NT2/D1 (cell line): ENCODE measurements at regions not wholly inside any gene's neighbourhood (a gene's known extent, or its start where the extent isn't known, plus 50 kb on each side); places are given as distances from the start of the nearest gene placed in this dataset.
A peak's percentile ranks its signal among the peaks of the same experiment; 100 is the strongest.

Experiments used
- DNase-seq: peaks from one replicate; pipeline ENCODE4 v3.0.0-alpha.2; 2011; ENCODE audit warnings: low read depth, low spot score
- H3K27me3 ChIP-seq: 2 replicates; pipeline ENCODE4 v1.6.0; 2011; ENCODE audit warnings: mild to moderate bottlenecking; ENCODE audit not compliant: insufficient read length, insufficient read depth
- H3K36me3 ChIP-seq: 2 replicates; pipeline ENCODE4 v1.6.1; 2011; ENCODE audit warnings: mild to moderate bottlenecking, low read length, mixed read lengths; ENCODE audit not compliant: insufficient read depth, insufficient read length
- H3K4me1 ChIP-seq: 2 replicates; pipeline ENCODE4 v1.5.1; 2011; ENCODE audit not compliant: insufficient read depth, insufficient read length
- H3K4me3 ChIP-seq: 2 replicates; pipeline ENCODE4 v1.5.1; 2011; ENCODE audit warnings: low read depth; ENCODE audit not compliant: insufficient read length
- H3K9ac ChIP-seq: 2 replicates; pipeline ENCODE4 v1.6.0; 2011; ENCODE audit warnings: low read depth; ENCODE audit not compliant: insufficient read length
- H3K9me3 ChIP-seq: 2 replicates; pipeline ENCODE4 v1.5.1; 2011; ENCODE audit warnings: mild to moderate bottlenecking, low read length; ENCODE audit not compliant: insufficient read depth
- SUZ12 ChIP-seq: IDR thresholded peaks from 2 replicates; pipeline ENCODE4 v1.6.1; 2011; ENCODE audit not compliant: insufficient read length, insufficient read depth; ENCODE audit errors: extremely low read depth
- YY1 ChIP-seq: IDR thresholded peaks from 2 replicates; pipeline ENCODE4 v1.6.1; 2011; ENCODE audit not compliant: insufficient read length, insufficient read depth
- ZNF274 ChIP-seq: IDR thresholded peaks from 2 replicates; pipeline ENCODE4 v1.6.1; 2011; ENCODE audit warnings: mild to moderate bottlenecking, low read depth, low read length

DNA sequence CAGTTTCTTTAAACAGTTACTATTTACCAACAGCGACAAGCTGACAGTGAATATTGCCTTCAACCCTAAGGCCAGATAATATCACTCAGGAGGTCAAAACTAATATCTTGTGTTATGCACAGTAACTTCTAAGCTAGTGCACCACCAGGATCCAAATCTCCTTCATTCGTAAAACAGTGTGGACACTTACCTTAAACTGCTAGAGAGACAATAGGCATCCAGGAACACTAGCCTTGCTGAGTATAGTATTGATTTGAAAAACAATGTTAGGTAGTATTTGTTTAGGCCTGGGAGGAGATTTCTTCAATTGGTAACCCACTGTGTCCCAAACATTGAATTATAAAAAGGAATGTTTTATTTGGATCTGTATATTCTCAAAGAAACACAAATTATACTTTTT is 707.9 kb upstream of the UBE2E2 start:
- Histone ChIP-seq H3K9me3 (no peaks in the 10 kb centered on the region), H3K4me3 (no peak overlapping the region)
- DNase-seq: peak; percentile 36

DNA sequence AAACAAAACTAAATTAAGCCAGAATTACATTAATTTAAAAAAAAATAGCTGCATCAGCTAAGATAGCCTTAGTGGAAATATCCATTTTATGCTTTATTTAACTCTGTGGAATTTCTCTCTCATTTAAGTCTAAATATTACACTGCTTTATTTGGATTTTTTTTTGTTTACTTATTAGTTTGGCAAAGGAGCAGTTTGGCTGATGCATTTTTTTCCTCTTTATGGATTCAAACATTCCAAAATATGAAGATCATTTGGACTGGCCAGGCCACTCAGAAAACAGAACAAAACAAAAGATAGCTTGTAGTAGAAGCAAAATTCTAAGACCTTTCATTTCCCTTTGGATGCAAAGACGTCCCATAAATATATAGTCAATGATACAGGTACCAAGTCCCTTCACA is 707.3 kb upstream of the UBE2E2 start:
- no peaks in the 10 kb centered on the region for H3K9me3 ChIP-seq
- H3K4me3 ChIP-seq: no peak overlapping the region
- H3K4me1 ChIP-seq: no peaks in the 10 kb centered on the region
- H3K36me3 ChIP-seq: no peaks in the 10 kb centered on the region
- no peak overlapping the region for H3K9ac ChIP-seq
- TF ChIP-seq SUZ12 (no peak), ZNF274 (no peak), YY1 (no peak)
- H3K27me3 ChIP-seq: no peaks in the 10 kb centered on the region
- DNase-seq: no peak

More for the DNA sequence above, 707.9 kb upstream of the UBE2E2 start:
- H3K36me3 ChIP-seq: no peaks in the 10 kb centered on the region
- no peak overlapping the region for H3K9ac ChIP-seq
- TF ChIP-seq ZNF274 (no peak), SUZ12 (no peak), YY1 (no peak)
- H3K27me3 ChIP-seq: no peaks in the 10 kb centered on the region
- H3K4me1 ChIP-seq: no peaks in the 10 kb centered on the region

DNA sequence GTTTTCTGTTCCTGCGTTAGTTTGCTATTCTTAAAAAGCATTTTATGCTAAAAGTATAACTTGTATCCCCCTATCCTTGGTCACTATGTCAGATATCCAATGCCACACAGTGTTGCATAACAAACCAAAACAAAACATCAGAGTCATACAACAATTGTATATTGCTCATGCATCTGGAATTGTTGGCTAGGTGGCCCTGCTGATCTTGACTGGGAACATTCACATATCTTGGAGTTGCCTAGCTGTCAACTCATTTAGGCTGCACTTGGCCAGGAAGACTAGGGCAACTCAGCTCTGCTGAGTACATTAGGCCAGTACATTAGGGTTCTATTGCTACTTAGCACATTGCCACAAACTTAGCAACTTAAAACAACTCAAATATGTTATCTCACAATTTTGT is 706.5 kb upstream of the UBE2E2 start:
- TF ChIP-seq YY1 (no peak), ZNF274 (no peak), SUZ12 (no peak)
- Histone ChIP-seq H3K27me3 (no peaks in the 10 kb centered on the region), H3K9me3 (no peaks in the 10 kb centered on the region), H3K4me1 (no peaks in the 10 kb centered on the region), H3K9ac (no peak overlapping the region), H3K4me3 (no peak overlapping the region), H3K36me3 (no peaks in the 10 kb centered on the region)
- DNase-seq: no peak

DNA sequence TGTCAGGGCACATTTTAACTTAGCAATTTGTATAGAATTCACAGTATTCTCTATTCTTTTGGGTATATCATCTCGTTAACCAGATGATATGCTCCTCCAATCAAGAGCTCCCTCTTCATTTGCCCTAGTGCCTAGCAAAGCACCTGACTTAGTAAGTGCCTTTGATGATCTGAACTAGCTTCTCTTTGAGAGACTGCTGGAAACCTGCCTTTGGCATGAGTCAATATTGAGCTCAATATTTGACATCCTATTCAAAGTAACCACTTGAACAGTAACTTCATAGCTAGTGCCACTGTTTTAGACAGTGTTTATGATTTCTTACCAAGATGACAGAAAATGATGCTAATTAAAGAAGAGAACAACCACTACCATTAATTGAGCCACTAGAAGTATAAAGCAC is 696.3 kb upstream of the UBE2E2 start:
- H3K4me1 ChIP-seq: no peaks in the 10 kb centered on the region
- no peak for DNase-seq
- H3K36me3 ChIP-seq: no peaks in the 10 kb centered on the region
- no peaks in the 10 kb centered on the region for H3K27me3 ChIP-seq
- no peak overlapping the region for H3K9ac ChIP-seq
- H3K4me3 ChIP-seq: no peak overlapping the region
- no peaks in the 10 kb centered on the region for H3K9me3 ChIP-seq
- no peak for TF ChIP-seq SUZ12
- no peak for TF ChIP-seq ZNF274
- TF ChIP-seq YY1: no peak

DNA sequence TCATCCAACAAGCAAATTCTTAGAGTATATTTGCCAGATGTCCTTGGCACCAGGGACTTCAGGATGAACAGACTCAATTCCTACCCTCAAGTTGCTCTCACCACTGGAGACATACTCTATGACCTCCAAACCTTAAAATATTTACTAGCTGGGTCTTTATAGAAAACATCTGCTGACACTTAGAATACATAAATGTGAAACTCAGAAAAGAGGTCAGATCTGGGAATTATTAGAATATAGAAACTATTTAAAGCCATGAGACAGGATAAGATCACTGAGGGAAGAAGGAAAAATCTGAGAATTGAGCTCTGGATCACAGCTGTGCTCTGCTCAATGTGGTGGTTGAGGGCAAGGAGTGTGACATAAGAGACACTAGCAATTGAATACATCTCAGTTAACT is 695.4 kb upstream of the UBE2E2 start:
- TF ChIP-seq ZNF274 (no peak), YY1 (no peak), SUZ12 (no peak)
- no peaks in the 10 kb centered on the region for H3K36me3 ChIP-seq
- no peaks in the 10 kb centered on the region for H3K27me3 ChIP-seq
- no peak for DNase-seq
- H3K9ac ChIP-seq: no peak overlapping the region
- H3K4me1 ChIP-seq: no peaks in the 10 kb centered on the region
- H3K4me3 ChIP-seq: no peak overlapping the region
- H3K9me3 ChIP-seq: no peaks in the 10 kb centered on the region

DNA sequence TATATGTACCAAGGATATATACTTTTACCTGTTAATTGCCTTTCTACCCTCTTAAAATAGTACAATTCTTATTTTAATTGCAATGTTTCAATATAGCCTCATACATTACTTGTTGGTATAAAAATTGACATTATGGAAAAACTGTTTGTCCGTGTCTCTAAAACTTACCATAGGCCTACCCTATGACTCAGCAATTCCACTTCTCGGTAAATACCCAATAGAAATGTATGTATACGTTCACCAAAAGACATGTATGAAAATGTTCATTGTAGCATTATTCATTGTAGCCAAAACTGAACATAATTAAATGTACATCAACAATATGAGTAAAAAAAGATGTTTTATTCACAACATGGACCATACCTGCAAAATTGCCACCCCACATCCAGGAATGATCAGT is 679.2 kb upstream of the UBE2E2 start:
- no peaks in the 10 kb centered on the region for H3K27me3 ChIP-seq
- no peaks in the 10 kb centered on the region for H3K9me3 ChIP-seq
- H3K4me3 ChIP-seq: no peak overlapping the region
- TF ChIP-seq ZNF274 (no peak), SUZ12 (no peak), YY1 (no peak)
- no peaks in the 10 kb centered on the region for H3K36me3 ChIP-seq
- H3K4me1 ChIP-seq: no peaks in the 10 kb centered on the region
- no peak overlapping the region for H3K9ac ChIP-seq
- DNase-seq: no peak

DNA sequence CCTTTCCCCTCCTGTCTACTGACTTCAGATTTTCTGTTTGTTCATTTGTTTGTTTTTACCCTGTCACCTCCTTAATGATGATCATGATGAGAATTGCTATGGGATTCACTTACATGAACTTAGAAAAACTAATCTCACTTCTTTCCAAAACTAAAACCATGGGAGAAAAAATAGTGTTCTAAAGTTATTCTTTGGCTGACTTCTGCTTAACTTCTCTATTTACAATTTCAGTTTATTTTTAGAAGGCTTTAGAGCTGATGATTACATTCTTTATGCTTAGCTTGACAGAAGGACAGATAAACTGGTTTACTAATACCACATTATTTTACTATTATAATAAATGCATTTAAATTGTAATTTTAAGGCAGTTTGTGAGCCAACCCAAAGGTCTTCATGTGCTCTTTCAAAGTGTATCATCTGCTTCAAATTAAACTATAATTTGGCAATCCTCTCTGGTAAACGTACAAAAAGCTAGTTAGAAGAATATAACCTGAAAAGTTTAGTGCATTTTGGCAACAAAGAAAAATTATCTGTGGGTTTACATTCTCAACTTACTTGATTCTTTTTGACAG is 676.8 kb upstream of the UBE2E2 start:
- no peaks in the 10 kb centered on the region for H3K4me1 ChIP-seq

More for the DNA sequence above, 676.8 kb upstream of the UBE2E2 start:
- DNase-seq: no peak
- no peak overlapping the region for H3K9ac ChIP-seq
- no peaks in the 10 kb centered on the region for H3K36me3 ChIP-seq
- H3K27me3 ChIP-seq: no peaks in the 10 kb centered on the region
- no peak overlapping the region for H3K4me3 ChIP-seq
- no peaks in the 10 kb centered on the region for H3K9me3 ChIP-seq
- TF ChIP-seq ZNF274: no peak
- no peak for TF ChIP-seq SUZ12
- TF ChIP-seq YY1: no peak
